HEK293 (cell line): ENCODE measurements at regions not wholly inside any gene's neighbourhood (a gene's known extent, or its start where the extent isn't known, plus 50 kb on each side); places are given as distances from the start of the nearest gene placed in this dataset.
"Not testable (repeated sequence)": the region's sequence is repeated elsewhere in the genome, so short reads cannot be mapped to it uniquely, and the experiment has no call there.

Experiments used
- YY1 ChIP-seq: fragments of 450-650 bp; formaldehyde crosslinking; IDR thresholded peaks from 2 replicates; pipeline ENCODE4 v1.5.1; 2018; ENCODE audit warnings: missing biosample characterization, missing genetic modification characterization
- ZNF274 ChIP-seq, 2 experiments: fragments of 200-500 bp in 1 of 2; fragments of 450-650 bp in 1 of 2; sonication (Bioruptor generic) in 1 of 2; formaldehyde crosslinking in 1 of 2; IDR thresholded peaks; 2 replicates each; pipeline versions ENCODE4 v1.5.1 to v1.6.1; 2014 to 2016; ENCODE audit warnings: borderline replicate concordance in 1 of 2, inconsistent platforms in 1 of 2, low read length in 1 of 2, missing biosample characterization in 1 of 2, missing genetic modification characterization in 1 of 2
- ZNF350 ChIP-seq: fragments of 450-650 bp; formaldehyde crosslinking; IDR thresholded peaks from 2 replicates; pipeline ENCODE4 v1.5.0; 2017; ENCODE audit warnings: missing biosample characterization, mild to moderate bottlenecking, missing genetic modification characterization
- ZNF501 ChIP-seq: fragments of 450-650 bp; formaldehyde crosslinking; IDR thresholded peaks from 2 replicates; pipeline ENCODE4 v1.5.1; 2016; ENCODE audit warnings: missing biosample characterization, missing genetic modification characterization
- ZNF514 ChIP-seq: fragments of 450-650 bp; formaldehyde crosslinking; IDR thresholded peaks from 2 replicates; pipeline ENCODE4 v1.5.1; 2016; ENCODE audit warnings: missing biosample characterization, missing genetic modification characterization
- ZNF518A ChIP-seq: fragments of 450-650 bp; formaldehyde crosslinking; conservative IDR thresholded peaks from 2 replicates; pipeline ENCODE4 v1.5.1; 2016; ENCODE audit warnings: low read depth, missing biosample characterization, missing genetic modification characterization
- ZNF530 ChIP-seq: fragments of 450-650 bp; formaldehyde crosslinking; IDR thresholded peaks from 2 replicates; pipeline ENCODE4 v1.5.1; 2016; ENCODE audit warnings: low read depth, missing biosample characterization, missing genetic modification characterization
- ZNF768 ChIP-seq: fragments of 450-650 bp; formaldehyde crosslinking; IDR thresholded peaks from 2 replicates; pipeline ENCODE4 v1.5.1; 2018; ENCODE audit warnings: missing biosample characterization, mild to moderate bottlenecking, missing genetic modification characterization
- TF ChIP-seq, protein P1 (sequence below): fragments of 450-650 bp; formaldehyde crosslinking; IDR thresholded peaks from 2 replicates; pipeline ENCODE4 v1.5.1; 2016; ENCODE audit warnings: missing biosample characterization, missing genetic modification characterization

DNA sequence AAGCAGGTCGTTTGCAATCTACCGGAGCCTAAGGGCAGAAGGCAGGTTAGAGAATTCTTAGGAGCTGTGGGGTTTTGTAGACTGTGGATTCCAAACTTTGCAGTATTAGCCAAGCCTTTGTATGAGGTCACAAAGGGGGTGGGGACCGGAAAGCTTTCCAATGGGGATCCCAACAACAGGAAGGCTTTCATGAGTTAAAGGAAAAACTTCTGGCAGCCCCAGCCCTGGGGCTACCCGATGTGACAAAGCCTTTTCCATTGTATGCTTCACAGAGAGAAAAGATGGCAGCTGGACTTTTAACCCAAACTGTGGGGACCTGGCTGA lies 199.2 kb upstream of the PZP start:
- not testable (repeated sequence) for TF ChIP-seq ZNF514 (tag by site-specific recombination); ZNF768 (tag by site-specific recombination); YY1 (tag by site-specific recombination); ZNF274 (IDR thresholded peaks at IDR 0.05; ENCODE audit: low read length); ZNF274 (tag by site-specific recombination; IDR thresholded peaks at IDR 0.05; ENCODE audit: borderline replicate concordance); ZNF518A (tag by site-specific recombination); ZNF501 (tag by site-specific recombination); ZNF350; ZNF530 (tag by site-specific recombination)
- TF ChIP-seq, protein P1, sequence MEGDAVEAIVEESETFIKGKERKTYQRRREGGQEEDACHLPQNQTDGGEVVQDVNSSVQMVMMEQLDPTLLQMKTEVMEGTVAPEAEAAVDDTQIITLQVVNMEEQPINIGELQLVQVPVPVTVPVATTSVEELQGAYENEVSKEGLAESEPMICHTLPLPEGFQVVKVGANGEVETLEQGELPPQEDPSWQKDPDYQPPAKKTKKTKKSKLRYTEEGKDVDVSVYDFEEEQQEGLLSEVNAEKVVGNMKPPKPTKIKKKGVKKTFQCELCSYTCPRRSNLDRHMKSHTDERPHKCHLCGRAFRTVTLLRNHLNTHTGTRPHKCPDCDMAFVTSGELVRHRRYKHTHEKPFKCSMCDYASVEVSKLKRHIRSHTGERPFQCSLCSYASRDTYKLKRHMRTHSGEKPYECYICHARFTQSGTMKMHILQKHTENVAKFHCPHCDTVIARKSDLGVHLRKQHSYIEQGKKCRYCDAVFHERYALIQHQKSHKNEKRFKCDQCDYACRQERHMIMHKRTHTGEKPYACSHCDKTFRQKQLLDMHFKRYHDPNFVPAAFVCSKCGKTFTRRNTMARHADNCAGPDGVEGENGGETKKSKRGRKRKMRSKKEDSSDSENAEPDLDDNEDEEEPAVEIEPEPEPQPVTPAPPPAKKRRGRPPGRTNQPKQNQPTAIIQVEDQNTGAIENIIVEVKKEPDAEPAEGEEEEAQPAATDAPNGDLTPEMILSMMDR (tag by site-specific recombination): not testable (repeated sequence)
